ENCODE measurements at regions not wholly inside any gene's neighbourhood (a gene's known extent, or its start where the extent isn't known, plus 50 kb on each side); places are given as distances from the start of the nearest gene placed in this dataset.

DNA sequence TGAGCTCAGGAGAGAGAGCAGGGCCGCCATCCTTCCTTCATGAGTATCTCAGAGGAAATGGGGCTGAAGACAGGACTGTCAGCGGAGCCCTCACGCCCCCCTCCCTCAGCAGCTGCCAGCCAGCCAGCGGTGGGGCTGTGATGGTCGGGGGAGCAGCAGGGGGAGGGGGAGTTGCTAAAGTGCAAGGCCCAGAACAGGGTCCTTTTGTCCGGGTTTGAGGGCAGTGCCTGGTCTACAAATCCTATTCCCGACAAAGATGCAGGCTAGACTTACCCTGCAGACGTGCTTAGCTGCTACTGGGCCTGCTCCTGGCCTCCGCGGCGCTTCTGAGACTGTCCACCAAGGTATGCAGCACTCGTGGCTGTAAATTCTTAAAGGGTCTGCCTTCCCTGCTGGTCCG is 593.4 kb upstream of the CDH4 start:
- TF ChIP-seq, protein P1, sequence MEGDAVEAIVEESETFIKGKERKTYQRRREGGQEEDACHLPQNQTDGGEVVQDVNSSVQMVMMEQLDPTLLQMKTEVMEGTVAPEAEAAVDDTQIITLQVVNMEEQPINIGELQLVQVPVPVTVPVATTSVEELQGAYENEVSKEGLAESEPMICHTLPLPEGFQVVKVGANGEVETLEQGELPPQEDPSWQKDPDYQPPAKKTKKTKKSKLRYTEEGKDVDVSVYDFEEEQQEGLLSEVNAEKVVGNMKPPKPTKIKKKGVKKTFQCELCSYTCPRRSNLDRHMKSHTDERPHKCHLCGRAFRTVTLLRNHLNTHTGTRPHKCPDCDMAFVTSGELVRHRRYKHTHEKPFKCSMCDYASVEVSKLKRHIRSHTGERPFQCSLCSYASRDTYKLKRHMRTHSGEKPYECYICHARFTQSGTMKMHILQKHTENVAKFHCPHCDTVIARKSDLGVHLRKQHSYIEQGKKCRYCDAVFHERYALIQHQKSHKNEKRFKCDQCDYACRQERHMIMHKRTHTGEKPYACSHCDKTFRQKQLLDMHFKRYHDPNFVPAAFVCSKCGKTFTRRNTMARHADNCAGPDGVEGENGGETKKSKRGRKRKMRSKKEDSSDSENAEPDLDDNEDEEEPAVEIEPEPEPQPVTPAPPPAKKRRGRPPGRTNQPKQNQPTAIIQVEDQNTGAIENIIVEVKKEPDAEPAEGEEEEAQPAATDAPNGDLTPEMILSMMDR (IDR thresholded peaks at IDR 0.05; ENCODE audit: insufficient read depth, low read length), result no peak
- TF ChIP-seq REST (IDR thresholded peaks at IDR 0.05; ENCODE audit: insufficient replicate concordance, low read depth), result no peak
- no peak for TF ChIP-seq POLR2AphosphoS5 (IDR thresholded peaks at IDR 0.05; ENCODE audit: low read depth)
- DNase-seq (ENCODE audit: low read depth in 1 of 2, low spot score in 1 of 2), result no peak
- no peaks in the 10 kb centered on the region for H3K27me3 ChIP-seq (ENCODE audit: insufficient read depth, poor library complexity, severe bottlenecking)
- no peak overlapping the region for H3K4me3 ChIP-seq (replicated peaks; ENCODE audit: insufficient read depth, low read length)
- H3K27ac ChIP-seq (replicated peaks), result no peak overlapping the region

- Histone ChIP-seq H3K4me3 (replicated peaks; ENCODE audit: insufficient read depth, low read length) (no peak overlapping the region), H3K27me3 (ENCODE audit: insufficient read depth, poor library complexity, severe bottlenecking) (no peaks in the 10 kb centered on the region), H3K27ac (replicated peaks) (no peak overlapping the region)
- TF ChIP-seq REST (IDR thresholded peaks at IDR 0.05; ENCODE audit: insufficient replicate concordance, low read depth) (no peak), SPI1 (IDR thresholded peaks at IDR 0.05; ENCODE audit: borderline replicate concordance, low read depth) (no peak), POLR2AphosphoS5 (IDR thresholded peaks at IDR 0.05; ENCODE audit: low read depth) (no peak), GABPA (IDR thresholded peaks at IDR 0.05; ENCODE audit: low read depth) (no peak)
- TF ChIP-seq, protein P1 (IDR thresholded peaks at IDR 0.05; ENCODE audit: insufficient read depth, low read length), result no peak
- DNase-seq (ENCODE audit: low read depth in 1 of 2, low spot score in 1 of 2), result no peak
These were observed 592.8 kb upstream of the CDH4 start for GRCh38 chr20:60659240-60659639.

DNA sequence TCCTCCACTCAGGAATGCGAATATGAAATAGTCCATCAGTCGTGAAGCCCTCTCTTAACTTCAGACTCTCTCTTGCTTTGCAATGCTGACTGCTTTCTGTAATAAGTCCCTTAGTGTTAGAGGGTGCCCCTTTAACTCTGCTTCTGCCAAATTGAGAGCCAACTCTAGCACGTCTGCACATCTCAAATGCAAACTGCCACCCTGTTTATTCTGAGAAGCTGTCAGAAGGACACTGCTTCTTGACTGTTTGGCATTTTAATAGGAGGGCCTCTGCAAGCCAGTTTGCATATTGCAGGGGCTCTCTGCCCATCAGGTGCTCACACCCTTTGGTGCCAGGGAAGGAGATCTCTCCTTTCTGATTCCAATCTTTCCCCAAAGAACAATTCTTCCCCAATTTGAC is 589.8 kb upstream of the CDH4 start:
- no peak for DNase-seq (ENCODE audit: low read depth in 1 of 2, low spot score in 1 of 2)
- H3K4me3 ChIP-seq (replicated peaks; ENCODE audit: insufficient read depth, low read length), result no peak overlapping the region
- H3K27me3 ChIP-seq (ENCODE audit: insufficient read depth, poor library complexity, severe bottlenecking), result no peaks in the 10 kb centered on the region
- TF ChIP-seq SPI1 (IDR thresholded peaks at IDR 0.05; ENCODE audit: borderline replicate concordance, low read depth), result no peak
- TF ChIP-seq, protein P1 (IDR thresholded peaks at IDR 0.05; ENCODE audit: insufficient read depth, low read length), result no peak
- no peak for TF ChIP-seq REST (IDR thresholded peaks at IDR 0.05; ENCODE audit: insufficient replicate concordance, low read depth)
- TF ChIP-seq GABPA (IDR thresholded peaks at IDR 0.05; ENCODE audit: low read depth), result no peak
- H3K27ac ChIP-seq (replicated peaks), result no peak overlapping the region

Measured in HL-60 (cell line).